GM23338 (cell line): ENCODE measurements at regions not wholly inside any gene's neighbourhood (a gene's known extent, or its start where the extent isn't known, plus 50 kb on each side); places are given as distances from the start of the nearest gene placed in this dataset.

ENCODE experiments used
- ATAC-seq: fragments of 200-7000 bp; cut with Tn5 transposase; 3 replicates; pipeline ENCODE4 v1.9.1; 2020
- DNase-seq: peaks from one replicate; pipeline ENCODE4 v3.0.0-alpha.2; 2015; ENCODE audit warnings: low spot score
- H2AFZ ChIP-seq: fragments of 200-600 bp; sonication (generic); 2 replicates; pipeline ENCODE4 v1.8.0; 2016; ENCODE audit warnings: antibody characterized with exemption, mild to moderate bottlenecking, moderate library complexity
- H3F3A ChIP-seq: fragments of 200-600 bp; sonication (generic); replicated peaks from 2 replicates; pipeline ENCODE4 v1.8.0; 2017; ENCODE audit warnings: antibody characterized with exemption, mixed run types, low read depth
- H3K27ac ChIP-seq: fragments of 200-600 bp; sonication (generic); 2 replicates; pipeline ENCODE4 v1.6.1; 2016; ENCODE audit warnings: low read depth
- H3K27me3 ChIP-seq: fragments of 200-600 bp; sonication (generic); 2 replicates; pipeline ENCODE4 v1.8.0; 2016; ENCODE audit warnings: mild to moderate bottlenecking, mixed run types, moderate library complexity; ENCODE audit not compliant: insufficient read depth
- H3K36me3 ChIP-seq: fragments of 200-600 bp; sonication (generic); 2 replicates; pipeline ENCODE4 v1.8.0; 2016; ENCODE audit warnings: mild to moderate bottlenecking; ENCODE audit not compliant: insufficient read depth
- H3K4me1 ChIP-seq: fragments of 200-600 bp; sonication (generic); 2 replicates; pipeline ENCODE4 v1.8.0; 2016; ENCODE audit warnings: mild to moderate bottlenecking, moderate library complexity; ENCODE audit not compliant: insufficient read depth
- H3K4me2 ChIP-seq: fragments of 200-600 bp; sonication (generic); 2 replicates; pipeline ENCODE4 v1.7.1; 2017; ENCODE audit warnings: mixed run types
- H3K4me3 ChIP-seq: fragments of 200-600 bp; sonication (generic); 2 replicates; pipeline ENCODE4 v1.6.1; 2016; ENCODE audit warnings: mixed run types
- H3K79me2 ChIP-seq: fragments of 200-600 bp; sonication (generic); replicated peaks from 2 replicates; pipeline ENCODE4 v1.8.0; 2017; ENCODE audit warnings: mild to moderate bottlenecking; ENCODE audit not compliant: insufficient read depth
- H3K9me2 ChIP-seq: fragments of 200-600 bp; sonication (generic); 2 replicates; pipeline ENCODE4 v1.8.0; 2017; ENCODE audit not compliant: insufficient read depth
- H4K20me1 ChIP-seq: fragments of 200-600 bp; sonication (generic); replicated peaks from 2 replicates; pipeline ENCODE4 v1.8.0; 2017; ENCODE audit warnings: mild to moderate bottlenecking; ENCODE audit not compliant: insufficient read depth
- H3K27ac Mint-ChIP-seq: 2 replicates; pipeline ENCODE4 v1.8.0; 2020; ENCODE audit warnings: inconsistent platforms, mild to moderate bottlenecking, moderate library complexity, mixed read lengths
- H3K27me3 Mint-ChIP-seq: 3 replicates; pipeline ENCODE4 v1.8.0; 2022; ENCODE audit warnings: low read depth, mild to moderate bottlenecking, moderate library complexity, mixed read lengths, inconsistent platforms; ENCODE audit not compliant: insufficient read depth, poor library complexity
- H3K36me3 Mint-ChIP-seq: 3 replicates; pipeline ENCODE4 v1.8.0; 2021; ENCODE audit warnings: low read depth, mild to moderate bottlenecking, inconsistent platforms, moderate library complexity, mixed read lengths
- H3K4me1 Mint-ChIP-seq: 3 replicates; pipeline ENCODE4 v1.8.0; 2020; ENCODE audit warnings: mild to moderate bottlenecking, inconsistent platforms, mixed read lengths
- H3K4me3 Mint-ChIP-seq: 3 replicates; pipeline ENCODE4 v1.8.0; 2021; ENCODE audit warnings: moderate library complexity, mild to moderate bottlenecking, inconsistent platforms, mixed read lengths
- H3K9me3 Mint-ChIP-seq: 3 replicates; pipeline ENCODE4 v1.8.0; 2020; ENCODE audit warnings: moderate library complexity, mild to moderate bottlenecking, inconsistent platforms, mixed read lengths
- CREB1 ChIP-seq: fragments of 250-450 bp; sonication (Bioruptor Pico); IDR thresholded peaks from 2 replicates; pipeline ENCODE4 v1.5.0; 2020; ENCODE audit warnings: low read depth, mild to moderate bottlenecking, moderate library complexity
- CTCF ChIP-seq, 2 experiments: fragments of 200-600 bp in 1 of 2; sonication (generic) in 1 of 2; conservative IDR thresholded peaks; 2 replicates each; pipeline versions ENCODE4 v1.5.1 to v1.6.1; 2016 to 2017; ENCODE audit warnings: antibody characterized with exemption in 2 of 2, low read depth in 2 of 2, mild to moderate bottlenecking in 2 of 2, moderate library complexity in 1 of 2
- ETS1 ChIP-seq: IDR thresholded peaks from 2 replicates; pipeline ENCODE4 v1.6.1; 2016; ENCODE audit warnings: antibody characterized with exemption
- EZH2 ChIP-seq: fragments of 200-600 bp; sonication (generic); IDR thresholded peaks from one replicate; pipeline ENCODE4 v1.8.0; 2017; ENCODE audit warnings: antibody characterized with exemption, mild to moderate bottlenecking, low read depth; ENCODE audit not compliant: unreplicated experiment
- NANOG ChIP-seq: IDR thresholded peaks from 2 replicates; pipeline ENCODE4 v1.6.1; 2016; ENCODE audit warnings: antibody characterized with exemption, borderline replicate concordance
- POLR2AphosphoS5 ChIP-seq: IDR thresholded peaks from 2 replicates; pipeline ENCODE4 v1.6.1; 2016; ENCODE audit warnings: antibody characterized with exemption, low read depth
- STAT1 ChIP-seq: IDR thresholded peaks from one replicate; pipeline ENCODE4 v1.6.1; 2016; ENCODE audit warnings: antibody characterized with exemption; ENCODE audit not compliant: unreplicated experiment
- ZNF114 ChIP-seq: fragments of 250-450 bp; sonication (Bioruptor Pico); IDR thresholded peaks from 2 replicates; pipeline ENCODE4 v1.5.0; 2020; ENCODE audit warnings: mild to moderate bottlenecking, moderate library complexity
- ZNF462 ChIP-seq: fragments of 250-450 bp; sonication (Bioruptor Pico); IDR thresholded peaks from 2 replicates; pipeline ENCODE4 v1.5.0; 2020; ENCODE audit warnings: mild to moderate bottlenecking, moderate library complexity

- TF ChIP-seq ZNF462: no peak
- TF ChIP-seq CREB1 (CRISPR knock-in tag): no peak
- no peak for TF ChIP-seq EZH2
- TF ChIP-seq NANOG: no peak
- TF ChIP-seq ETS1: no peak
- TF ChIP-seq ZNF114 (CRISPR knock-in tag): no peak
- TF ChIP-seq CTCF (conservative IDR thresholded peaks at IDR 0.05; ENCODE audit: low read depth in 2 of 2): no peak
These were observed 685.6 kb upstream of the NXPH2 start (continued) for GRCh38 chr2:139465789-139466188.

- H4K20me1 ChIP-seq: no peaks in the 10 kb centered on the region
- Mint-ChIP-seq H3K27ac (no peak overlapping the region), H3K36me3 (0 out of 3 replicates have a peak, but pooled peaks cover 12% of the 10 kb centered on the region)
- TF ChIP-seq POLR2AphosphoS5 (no peak), STAT1 (no peak), EZH2 (no peak)
These were observed 677.7 kb upstream of the NXPH2 start for GRCh38 chr2:139457873-139458272.

More at GRCh38 chr2:139457873-139458272, 677.7 kb upstream of the NXPH2 start:
- Mint-ChIP-seq H3K9me3 (peaks cover 19% of the 10 kb centered on the region), H3K27me3 (peaks cover 1% of the 10 kb centered on the region), H3K4me1 (no peaks in the 10 kb centered on the region), H3K4me3 (no peak overlapping the region)
- ATAC-seq: no peak
- H3K27ac ChIP-seq: no peak overlapping the region
- no peak overlapping the region for H2AFZ ChIP-seq
- H3K4me3 ChIP-seq: no peak overlapping the region
- H3K79me2 ChIP-seq: no peaks in the 10 kb centered on the region
- DNase-seq: no peak
- H3K4me2 ChIP-seq: no peak overlapping the region
- H3K36me3 ChIP-seq: no peaks in the 10 kb centered on the region
- no peaks in the 10 kb centered on the region for H3K27me3 ChIP-seq
- H3K9me2 ChIP-seq: no peaks in the 10 kb centered on the region
- no peaks in the 10 kb centered on the region for H3F3A ChIP-seq
- H3K4me1 ChIP-seq: no peaks in the 10 kb centered on the region
